Cardiac fibroblast (primary cell): ENCODE measurements at regions not wholly inside any gene's neighbourhood (a gene's known extent, or its start where the extent isn't known, plus 50 kb on each side); places are given as distances from the start of the nearest gene placed in this dataset.
A peak's percentile ranks its signal among the peaks of the same experiment; 100 is the strongest.
"Not testable (repeated sequence)": the region's sequence is repeated elsewhere in the genome, so short reads cannot be mapped to it uniquely, and the experiment has no call there.

Experiments used
- DNase-seq, 2 donors: peaks; one replicate each; pipeline versions ENCODE4 v3.0.0 to v3.0.0-alpha.2; 2010; ENCODE audit warnings: low read depth in 2 of 2
- H3K4me3 ChIP-seq, 2 donors: replicated peaks in 1 of 2; 1 replicate in 1 of 2; 2 replicates in 1 of 2; pipeline ENCODE4 v1.5.1; 2011; ENCODE audit warnings: low read depth in 2 of 2, low read length in 2 of 2, mild to moderate bottlenecking in 2 of 2, moderate library complexity in 1 of 2
- CTCF ChIP-seq: IDR thresholded peaks from one replicate; pipeline ENCODE4 v1.5.1; 2011; ENCODE audit warnings: low read depth, mild to moderate bottlenecking, low read length, inconsistent platforms

GRCh38 chr10:109618301-109618700 is 305.0 kb downstream of the XPNPEP1 start:
- TF ChIP-seq CTCF: no peak
- H3K4me3 ChIP-seq: no peak overlapping the region
- no peak for DNase-seq

GRCh38 chr10:109616359-109616980 is 306.8 kb downstream of the XPNPEP1 start:
- DNase-seq: no peak
- no peak overlapping the region for H3K4me3 ChIP-seq
- no peak for TF ChIP-seq CTCF

- not testable (repeated sequence) for H3K4me3 ChIP-seq
- DNase-seq: peak in 1 of 2 donors; percentile 20
Observed at GRCh38 chr10:109595356-109595755, 328.0 kb downstream of the XPNPEP1 start.

GRCh38 chr10:109593682-109594081 is 329.6 kb downstream of the XPNPEP1 start:
- no peak overlapping the region for H3K4me3 ChIP-seq
- TF ChIP-seq CTCF: no peak

GRCh38 chr10:109592391-109592790 is 330.9 kb downstream of the XPNPEP1 start:
- no peak for TF ChIP-seq CTCF
- DNase-seq: no peak
- no peak overlapping the region for H3K4me3 ChIP-seq

More at GRCh38 chr10:109593682-109594081, 329.6 kb downstream of the XPNPEP1 start:
- DNase-seq: no peak

GRCh38 chr10:109591601-109592000 is 331.7 kb downstream of the XPNPEP1 start:
- no peak for TF ChIP-seq CTCF
- no peak overlapping the region for H3K4me3 ChIP-seq
- DNase-seq: no peak

GRCh38 chr10:109588259-109588658 is 335.1 kb downstream of the XPNPEP1 start:
- H3K4me3 ChIP-seq: no peak overlapping the region
- TF ChIP-seq CTCF: no peak
- no peak for DNase-seq
